ENCODE measurements at regions not wholly inside any gene's neighbourhood (a gene's known extent, or its start where the extent isn't known, plus 50 kb on each side); places are given as distances from the start of the nearest gene placed in this dataset.

GRCh38 chr13:30052120-30052519 is 201.7 kb upstream of the UBL3 start:
- Histone ChIP-seq H3K9me3 (no peaks in the 10 kb centered on the region), H3K36me3 (no peaks in the 10 kb centered on the region), H3K4me3 (no peak overlapping the region), H3K27ac (no peak overlapping the region), H3K27me3 (no peaks in the 10 kb centered on the region), H3K4me1 (ENCODE audit: insufficient read depth) (no peaks in the 10 kb centered on the region)
- 26 to 31% (median 28%) methylated on average over 7 of the region's 7 CpGs for WGBS, 3 donors
- no peak for DNase-seq
- intact Hi-C loops (cut with DNase I), result no loop called here
- no peak for TF ChIP-seq CTCF (IDR thresholded peaks at IDR 0.05)
- TF ChIP-seq EP300 (IDR thresholded peaks at IDR 0.05), result no peak
- TF ChIP-seq POLR2A (IDR thresholded peaks at IDR 0.05), result no peak

- Histone ChIP-seq H3K4me1 (ENCODE audit: insufficient read depth) (no peaks in the 10 kb centered on the region), H3K27me3 (no peaks in the 10 kb centered on the region), H3K27ac (no peak overlapping the region), H3K9me3 (no peaks in the 10 kb centered on the region), H3K4me3 (no peak overlapping the region), H3K36me3 (no peaks in the 10 kb centered on the region)
- WGBS, 3 donors, result 69 to 79% (median 73%) methylated on average over 2 of the region's 2 CpGs
- no peak for DNase-seq
- TF ChIP-seq CTCF (IDR thresholded peaks at IDR 0.05), result no peak
- no peak for TF ChIP-seq POLR2A (IDR thresholded peaks at IDR 0.05)
- no peak for TF ChIP-seq EP300 (IDR thresholded peaks at IDR 0.05)
- intact Hi-C loops (cut with DNase I), result no loop called here
Observed at GRCh38 chr13:30051531-30052060, 201.2 kb upstream of the UBL3 start.

GRCh38 chr13:30049692-30050091 is 199.3 kb upstream of the UBL3 start:
- WGBS, 3 donors, result 70 to 89% (median 89%) methylated on average over 5 of the region's 5 CpGs
- DNase-seq, result no peak
- H3K36me3 ChIP-seq, result no peaks in the 10 kb centered on the region
- TF ChIP-seq CTCF (IDR thresholded peaks at IDR 0.05) (no peak), POLR2A (IDR thresholded peaks at IDR 0.05) (no peak), EP300 (IDR thresholded peaks at IDR 0.05) (no peak)
- intact Hi-C loops (cut with DNase I), result no loop called here
- H3K9me3 ChIP-seq, result no peaks in the 10 kb centered on the region
- H3K27ac ChIP-seq, result no peak overlapping the region
- no peaks in the 10 kb centered on the region for H3K27me3 ChIP-seq
- H3K4me3 ChIP-seq, result no peak overlapping the region
- H3K4me1 ChIP-seq (ENCODE audit: insufficient read depth), result no peaks in the 10 kb centered on the region

GRCh38 chr13:30047154-30047874 is 196.9 kb upstream of the UBL3 start:
- TF ChIP-seq CTCF (IDR thresholded peaks at IDR 0.05), result no peak
- TF ChIP-seq POLR2A (IDR thresholded peaks at IDR 0.05), result no peak
- no peak for TF ChIP-seq EP300 (IDR thresholded peaks at IDR 0.05)
- Histone ChIP-seq H3K36me3 (no peaks in the 10 kb centered on the region), H3K4me1 (ENCODE audit: insufficient read depth) (no peaks in the 10 kb centered on the region), H3K27me3 (no peaks in the 10 kb centered on the region), H3K9me3 (no peaks in the 10 kb centered on the region), H3K4me3 (no peak overlapping the region), H3K27ac (no peak overlapping the region)
- intact Hi-C loops (cut with DNase I), result no loop called here
- WGBS, 3 donors, result 65 to 74% (median 66%) methylated on average over 3 of the region's 3 CpGs
- DNase-seq, result no peak
